IPS-NIHi11 (cell line): ENCODE measurements at regions not wholly inside any gene's neighbourhood (a gene's known extent, or its start where the extent isn't known, plus 50 kb on each side); places are given as distances from the start of the nearest gene placed in this dataset.

Experiments used
- DNase-seq: peaks from one replicate; pipeline ENCODE4 v3.0.0; 2012; ENCODE audit warnings: mixed read lengths, low spot score

GRCh38 chr20:52401431-52401830 is 209.9 kb upstream of the ZFP64 start:
- no peak for DNase-seq

GRCh38 chr20:52399352-52399751 is 207.8 kb upstream of the ZFP64 start:
- no peak for DNase-seq

- no peak for DNase-seq
These were observed 198.0 kb upstream of the ZFP64 start for GRCh38 chr20:52389606-52390005.

GRCh38 chr20:52383995-52384621 is 192.5 kb upstream of the ZFP64 start:
- DNase-seq = no peak

- DNase-seq = no peak
These were observed 191.4 kb upstream of the ZFP64 start for GRCh38 chr20:52382933-52383332.

- peak; percentile 66 for DNase-seq
These were observed 188.3 kb upstream of the ZFP64 start for GRCh38 chr20:52379723-52380336.

GRCh38 chr20:52372169-52372568 is 180.6 kb upstream of the ZFP64 start:
- DNase-seq = no peak

GRCh38 chr20:52365688-52366087 is 174.1 kb upstream of the ZFP64 start:
- no peak for DNase-seq

GRCh38 chr20:52364405-52364804 is 172.8 kb upstream of the ZFP64 start:
- DNase-seq = no peak

GRCh38 chr20:52361650-52362049 is 170.1 kb upstream of the ZFP64 start:
- no peak for DNase-seq

GRCh38 chr20:52349806-52350205 is 158.2 kb upstream of the ZFP64 start:
- no peak for DNase-seq

GRCh38 chr20:52348434-52348833 is 156.9 kb upstream of the ZFP64 start:
- DNase-seq = no peak

GRCh38 chr20:52346797-52347196 is 155.2 kb upstream of the ZFP64 start:
- DNase-seq = no peak

GRCh38 chr20:52342913-52343312 is 151.3 kb upstream of the ZFP64 start:
- no peak for DNase-seq

GRCh38 chr20:52340036-52340634 is 148.6 kb upstream of the ZFP64 start:
- peak; percentile 18 for DNase-seq

- DNase-seq = no peak
These were observed 141.2 kb upstream of the ZFP64 start for GRCh38 chr20:52332649-52333250.

GRCh38 chr20:52332230-52332629 is 140.7 kb upstream of the ZFP64 start:
- no peak for DNase-seq

- no peak for DNase-seq
These were observed 140.1 kb upstream of the ZFP64 start for GRCh38 chr20:52331655-52332054.

GRCh38 chr20:52321396-52321795 is 129.8 kb upstream of the ZFP64 start:
- no peak for DNase-seq

GRCh38 chr20:52318651-52319050 is 127.1 kb upstream of the ZFP64 start:
- no peak for DNase-seq

GRCh38 chr20:52313341-52313963 is 121.9 kb upstream of the ZFP64 start:
- peak; percentile 67 for DNase-seq

- DNase-seq = peak; percentile 56
These were observed 120.7 kb upstream of the ZFP64 start for GRCh38 chr20:52312132-52312729.
